Stimulated activated memory B cell treated with anti-CD40 and anti-IgM and Interleukin-4, amounts not matched to agents 10 μg/mL and 1 μg/mL and 100 μg/mL, for 72 hours (primary cell): ENCODE measurements at regions not wholly inside any gene's neighbourhood (a gene's known extent, or its start where the extent isn't known, plus 50 kb on each side); places are given as distances from the start of the nearest gene placed in this dataset.

Source experiments
- ATAC-seq: fragments of 150-1000 bp; cut with Tn5 transposase; 2 replicates; pipeline ENCODE4 v1.10.0; 2021
- H3K27ac Mint-ChIP-seq: one replicate; pipeline ENCODE4 v1.8.0; 2022; ENCODE audit warnings: mild to moderate bottlenecking, mixed read lengths
- H3K27me3 Mint-ChIP-seq: one replicate; pipeline ENCODE4 v1.8.0; 2022; ENCODE audit warnings: mixed read lengths
- H3K36me3 Mint-ChIP-seq: one replicate; pipeline ENCODE4 v1.8.0; 2022; ENCODE audit warnings: mixed read lengths
- H3K4me1 Mint-ChIP-seq: one replicate; pipeline ENCODE4 v1.8.0; 2022; ENCODE audit warnings: mixed read lengths
- H3K4me3 Mint-ChIP-seq: one replicate; pipeline ENCODE4 v1.8.0; 2022; ENCODE audit warnings: mild to moderate bottlenecking, moderate library complexity, mixed read lengths
- H3K9me3 Mint-ChIP-seq: one replicate; pipeline ENCODE4 v1.8.0; 2022; ENCODE audit warnings: mixed read lengths

GRCh38 chr20:4490606-4491280, 195.5 kb upstream of the PRNP start:
- H3K4me1 Mint-ChIP-seq: no peaks in the 10 kb centered on the region
- no peak overlapping the region for H3K4me3 Mint-ChIP-seq
- peaks cover 17% of the 10 kb centered on the region for H3K27me3 Mint-ChIP-seq
- H3K27ac Mint-ChIP-seq: no peak overlapping the region
- no peak for ATAC-seq
- no peaks in the 10 kb centered on the region for H3K9me3 Mint-ChIP-seq
- no peaks in the 10 kb centered on the region for H3K36me3 Mint-ChIP-seq

- H3K4me3 Mint-ChIP-seq: no peak overlapping the region
- no peaks in the 10 kb centered on the region for H3K4me1 Mint-ChIP-seq
- no peak overlapping the region for H3K27ac Mint-ChIP-seq
- peak; percentile 18 for ATAC-seq
- peaks cover 17% of the 10 kb centered on the region for H3K27me3 Mint-ChIP-seq
- no peaks in the 10 kb centered on the region for H3K9me3 Mint-ChIP-seq
- H3K36me3 Mint-ChIP-seq: no peaks in the 10 kb centered on the region
Observed at GRCh38 chr20:4490045-4490444, 196.2 kb upstream of the PRNP start.

GRCh38 chr20:4488407-4489339, 197.6 kb upstream of the PRNP start:
- Mint-ChIP-seq H3K4me3 (no peak overlapping the region), H3K27ac (no peak overlapping the region), H3K36me3 (no peaks in the 10 kb centered on the region), H3K27me3 (peaks cover 17% of the 10 kb centered on the region), H3K4me1 (no peaks in the 10 kb centered on the region), H3K9me3 (no peaks in the 10 kb centered on the region)
- ATAC-seq: no peak

- Mint-ChIP-seq H3K9me3 (no peaks in the 10 kb centered on the region), H3K27ac (no peak overlapping the region), H3K27me3 (peaks cover 35% of the 10 kb centered on the region), H3K4me1 (no peaks in the 10 kb centered on the region), H3K36me3 (no peaks in the 10 kb centered on the region), H3K4me3 (no peak overlapping the region)
- ATAC-seq: no peak
Observed at GRCh38 chr20:4484379-4484997, 201.8 kb upstream of the PRNP start.

- no peaks in the 10 kb centered on the region for H3K36me3 Mint-ChIP-seq
- H3K9me3 Mint-ChIP-seq: no peaks in the 10 kb centered on the region
- no peak for ATAC-seq
- H3K27ac Mint-ChIP-seq: no peak overlapping the region
- H3K4me1 Mint-ChIP-seq: no peaks in the 10 kb centered on the region
- no peak overlapping the region for H3K4me3 Mint-ChIP-seq
- H3K27me3 Mint-ChIP-seq: peaks cover 35% of the 10 kb centered on the region
Observed at GRCh38 chr20:4483961-4484360, 202.3 kb upstream of the PRNP start.

GRCh38 chr20:4483486-4483885, 202.8 kb upstream of the PRNP start:
- H3K27ac Mint-ChIP-seq: no peak overlapping the region
- H3K27me3 Mint-ChIP-seq: peaks cover 35% of the 10 kb centered on the region
- H3K9me3 Mint-ChIP-seq: no peaks in the 10 kb centered on the region
- ATAC-seq: no peak
- no peaks in the 10 kb centered on the region for H3K36me3 Mint-ChIP-seq
- H3K4me3 Mint-ChIP-seq: no peak overlapping the region
- no peaks in the 10 kb centered on the region for H3K4me1 Mint-ChIP-seq

- no peaks in the 10 kb centered on the region for H3K4me1 Mint-ChIP-seq
- H3K27me3 Mint-ChIP-seq: peaks cover 18% of the 10 kb centered on the region
- no peak overlapping the region for H3K4me3 Mint-ChIP-seq
- H3K9me3 Mint-ChIP-seq: no peaks in the 10 kb centered on the region
- ATAC-seq: no peak
- H3K36me3 Mint-ChIP-seq: no peaks in the 10 kb centered on the region
- H3K27ac Mint-ChIP-seq: no peak overlapping the region
Observed at GRCh38 chr20:4480104-4480503, 206.2 kb upstream of the PRNP start.

- Mint-ChIP-seq H3K4me3 (no peak overlapping the region), H3K27me3 (peaks cover 29% of the 10 kb centered on the region), H3K4me1 (no peaks in the 10 kb centered on the region), H3K36me3 (no peaks in the 10 kb centered on the region), H3K9me3 (no peaks in the 10 kb centered on the region), H3K27ac (no peak overlapping the region)
- no peak for ATAC-seq
Observed at GRCh38 chr20:4476903-4477500, 209.3 kb upstream of the PRNP start.

GRCh38 chr20:4472906-4473305, 213.3 kb upstream of the PRNP start:
- no peak overlapping the region for H3K4me3 Mint-ChIP-seq
- no peaks in the 10 kb centered on the region for H3K9me3 Mint-ChIP-seq
- H3K27ac Mint-ChIP-seq: no peak overlapping the region
- no peaks in the 10 kb centered on the region for H3K4me1 Mint-ChIP-seq
- no peak for ATAC-seq
- peaks cover 26% of the 10 kb centered on the region for H3K27me3 Mint-ChIP-seq
- no peaks in the 10 kb centered on the region for H3K36me3 Mint-ChIP-seq

GRCh38 chr20:4471221-4471620, 215.0 kb upstream of the PRNP start:
- Mint-ChIP-seq H3K27ac (no peak overlapping the region), H3K4me1 (no peaks in the 10 kb centered on the region), H3K27me3 (peaks cover 26% of the 10 kb centered on the region), H3K4me3 (no peak overlapping the region), H3K9me3 (no peaks in the 10 kb centered on the region), H3K36me3 (no peaks in the 10 kb centered on the region)
- no peak for ATAC-seq

- Mint-ChIP-seq H3K9me3 (no peaks in the 10 kb centered on the region), H3K27ac (no peak overlapping the region), H3K36me3 (no peaks in the 10 kb centered on the region), H3K27me3 (peaks cover 26% of the 10 kb centered on the region), H3K4me3 (no peak overlapping the region), H3K4me1 (no peaks in the 10 kb centered on the region)
- ATAC-seq: no peak
Observed at GRCh38 chr20:4470375-4470774, 215.9 kb upstream of the PRNP start.

GRCh38 chr20:4469910-4470309, 216.3 kb upstream of the PRNP start:
- no peaks in the 10 kb centered on the region for H3K9me3 Mint-ChIP-seq
- no peak for ATAC-seq
- no peaks in the 10 kb centered on the region for H3K4me1 Mint-ChIP-seq
- no peak overlapping the region for H3K27ac Mint-ChIP-seq
- H3K36me3 Mint-ChIP-seq: no peaks in the 10 kb centered on the region
- peaks cover 30% of the 10 kb centered on the region for H3K27me3 Mint-ChIP-seq
- no peak overlapping the region for H3K4me3 Mint-ChIP-seq

GRCh38 chr20:4468114-4468513, 218.1 kb upstream of the PRNP start:
- Mint-ChIP-seq H3K27me3 (peaks cover 19% of the 10 kb centered on the region), H3K36me3 (no peaks in the 10 kb centered on the region), H3K4me3 (no peak overlapping the region), H3K27ac (no peak overlapping the region), H3K4me1 (no peaks in the 10 kb centered on the region), H3K9me3 (no peaks in the 10 kb centered on the region)
- ATAC-seq: no peak

GRCh38 chr20:4465855-4466545, 216.9 kb upstream of the ADRA1D start:
- Mint-ChIP-seq H3K27me3 (peaks cover 9% of the 10 kb centered on the region), H3K4me1 (no peaks in the 10 kb centered on the region), H3K36me3 (no peaks in the 10 kb centered on the region), H3K27ac (no peak overlapping the region), H3K9me3 (no peaks in the 10 kb centered on the region), H3K4me3 (no peak overlapping the region)
- ATAC-seq: no peak

GRCh38 chr20:4465212-4465611, 216.1 kb upstream of the ADRA1D start:
- no peaks in the 10 kb centered on the region for H3K9me3 Mint-ChIP-seq
- no peak overlapping the region for H3K27ac Mint-ChIP-seq
- H3K4me3 Mint-ChIP-seq: no peak overlapping the region
- no peaks in the 10 kb centered on the region for H3K4me1 Mint-ChIP-seq
- H3K27me3 Mint-ChIP-seq: peaks cover 9% of the 10 kb centered on the region
- no peak for ATAC-seq
- H3K36me3 Mint-ChIP-seq: no peaks in the 10 kb centered on the region
